HG03558 (cell line): ENCODE measurements at regions not wholly inside any gene's neighbourhood (a gene's known extent, or its start where the extent isn't known, plus 50 kb on each side); places are given as distances from the start of the nearest gene placed in this dataset.

Experiments used
- ATAC-seq: cut with Tn5 transposase; IDR thresholded peaks from one replicate; pipeline ENCODE4 v1.9.1; 2021; ENCODE audit warnings: moderate number of reproducible peaks; ENCODE audit not compliant: unreplicated experiment; ENCODE audit errors: extremely low read depth

- no peak for ATAC-seq
Observed at GRCh38 chr4:179569549-179569948, 2127.3 kb upstream of the AGA start.

GRCh38 chr4:179582164-179582905 lies 2140.1 kb upstream of the AGA start:
- ATAC-seq = no peak

GRCh38 chr4:179583221-179583620 lies 2141.0 kb upstream of the AGA start:
- ATAC-seq = no peak

- no peak for ATAC-seq
Observed at GRCh38 chr4:179584101-179584500, 2141.9 kb upstream of the AGA start.

GRCh38 chr4:179585761-179586160 lies 2143.5 kb upstream of the AGA start:
- no peak for ATAC-seq

- no peak for ATAC-seq
Observed at GRCh38 chr4:179586460-179586859, 2144.2 kb upstream of the AGA start.

- ATAC-seq = no peak
Observed at GRCh38 chr4:179595671-179596410, 2153.6 kb upstream of the AGA start.

- ATAC-seq = no peak
Observed at GRCh38 chr4:179596621-179597020, 2154.4 kb upstream of the AGA start.

- no peak for ATAC-seq
Observed at GRCh38 chr4:179597301-179597700, 2155.1 kb upstream of the AGA start.

- ATAC-seq = no peak
Observed at GRCh38 chr4:179601671-179602070, 2159.4 kb upstream of the AGA start.

- no peak for ATAC-seq
Observed at GRCh38 chr4:179605196-179605595, 2163.0 kb upstream of the AGA start.

GRCh38 chr4:179607003-179607402 lies 2164.8 kb upstream of the AGA start:
- ATAC-seq = no peak

GRCh38 chr4:179615704-179616103 lies 2173.5 kb upstream of the AGA start:
- no peak for ATAC-seq

- no peak for ATAC-seq
Observed at GRCh38 chr4:179618966-179619365, 2176.7 kb upstream of the AGA start.

GRCh38 chr4:179624768-179625181 lies 2182.5 kb upstream of the AGA start:
- ATAC-seq = no peak

GRCh38 chr4:179625406-179625805 lies 2183.2 kb upstream of the AGA start:
- no peak for ATAC-seq

GRCh38 chr4:179626687-179627086 lies 2184.4 kb upstream of the AGA start:
- no peak for ATAC-seq

GRCh38 chr4:179631321-179631720 lies 2189.1 kb upstream of the AGA start:
- ATAC-seq = no peak

- ATAC-seq = no peak
Observed at GRCh38 chr4:179634862-179635261, 2192.6 kb upstream of the AGA start.

GRCh38 chr4:179662522-179662921 lies 2220.3 kb upstream of the AGA start:
- no peak for ATAC-seq

GRCh38 chr4:179663641-179664429 lies 2221.6 kb upstream of the AGA start:
- ATAC-seq = no peak
